Amygdala (tissue), 56 donors: ENCODE measurements at regions not wholly inside any gene's neighbourhood (a gene's known extent, or its start where the extent isn't known, plus 50 kb on each side); places are given as distances from the start of the nearest gene placed in this dataset.

ENCODE experiments used
- DNase-seq, 56 donors: peaks; one replicate each; lab custom pipeline; 2025; lab: John Stamatoyannopoulos, UW

- no peak for DNase-seq
Observed at GRCh38 chr12:53830631-53831030, 78.9 kb upstream of the CISTR start.

DNA sequence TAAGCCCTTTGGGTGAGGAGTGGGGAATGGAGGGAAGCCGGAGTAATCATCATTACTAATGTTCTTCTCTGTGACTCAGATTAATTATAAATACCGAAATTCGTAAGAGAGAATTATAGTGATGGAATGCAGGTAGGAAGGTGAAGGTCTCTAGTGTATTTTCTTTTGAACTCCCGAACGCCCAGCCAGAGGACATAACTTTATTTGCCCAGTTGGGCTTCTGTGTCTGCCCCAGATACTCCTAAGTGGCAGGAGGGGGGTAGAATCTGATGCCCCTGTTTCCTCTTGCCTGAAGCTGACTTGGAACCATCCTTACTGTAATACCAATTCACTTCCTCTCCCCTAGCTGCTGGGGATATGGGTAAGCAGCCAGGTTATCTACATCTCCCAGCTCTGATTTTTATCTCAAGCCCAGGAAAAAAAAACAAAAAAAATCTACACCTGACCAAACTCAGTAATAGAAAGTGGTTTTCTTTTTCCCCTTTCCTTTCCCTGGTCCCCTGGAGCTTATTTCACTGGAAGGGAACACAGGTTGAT, 84.4 kb upstream of the CISTR start:
- DNase-seq = no peak

- DNase-seq = no peak
Observed at GRCh38 chr12:53838978-53839377, 87.2 kb upstream of the CISTR start.

GRCh38 chr12:53840316-53840715, 88.5 kb upstream of the CISTR start:
- DNase-seq = no peak

GRCh38 chr12:53842686-53843085, 90.9 kb upstream of the CISTR start:
- no peak for DNase-seq

- DNase-seq = no peak
Observed at GRCh38 chr12:53843545-53843944, 91.8 kb upstream of the CISTR start.

DNA sequence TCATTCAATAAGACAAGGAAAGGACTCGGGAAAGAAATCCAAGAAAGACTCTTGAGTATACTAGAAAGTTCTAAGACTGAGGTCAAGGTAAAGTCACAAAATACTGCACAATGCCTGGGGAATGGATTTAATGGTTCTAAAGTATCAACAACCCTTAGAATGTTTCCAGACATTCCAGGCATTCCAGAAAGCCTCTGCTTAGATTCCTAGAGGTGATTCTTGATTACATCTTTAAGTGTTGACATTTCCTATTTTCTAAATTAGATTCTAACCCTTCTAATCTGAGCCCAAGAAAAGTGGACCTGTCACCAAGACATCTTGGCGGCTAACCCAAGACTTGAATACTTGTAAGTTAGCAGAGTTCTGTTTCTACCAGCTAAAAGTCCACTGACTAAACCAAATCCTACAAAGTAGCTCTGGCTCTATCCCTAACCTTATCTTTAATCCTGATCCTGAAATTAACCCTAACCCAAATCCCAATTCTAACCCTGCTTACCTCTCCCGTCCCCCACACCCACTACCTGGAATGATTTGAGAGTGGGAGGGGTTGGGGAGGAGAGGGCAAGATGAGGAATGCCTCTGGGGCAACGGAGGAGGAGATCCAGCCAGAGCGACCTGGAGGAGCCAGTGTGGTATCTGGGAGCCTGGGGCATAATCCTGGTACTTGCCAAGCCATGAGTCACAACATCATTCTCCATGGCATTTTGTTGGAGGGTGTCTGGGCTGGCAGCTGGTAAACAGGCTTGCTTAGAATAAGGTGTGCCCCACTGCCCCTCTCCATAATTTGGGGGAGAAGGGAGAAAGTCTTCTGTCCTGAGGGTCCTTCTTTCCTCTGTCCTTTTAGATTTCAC, 93.4 kb upstream of the HOXC13 start:
- no peak for DNase-seq

DNA sequence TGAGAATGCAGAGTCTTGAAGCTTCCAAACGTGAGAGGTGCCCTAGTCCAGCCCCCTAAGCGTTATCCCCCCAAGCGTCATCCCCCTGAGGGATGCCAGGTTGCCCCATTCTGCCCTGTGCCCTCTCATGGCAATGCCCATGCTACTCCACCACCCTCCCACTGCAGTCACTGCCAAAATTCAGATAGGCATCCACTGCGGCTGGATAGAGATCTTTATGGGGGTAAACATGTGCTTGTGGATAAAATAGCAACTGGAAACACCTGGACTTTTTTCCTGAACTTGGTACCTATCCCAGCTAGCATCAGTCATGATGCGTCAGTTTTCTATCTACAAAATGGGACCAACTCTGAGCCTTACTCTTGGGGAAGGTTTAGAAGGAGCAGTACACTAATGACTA, 92.7 kb upstream of the HOXC13 start:
- no peak for DNase-seq

DNA sequence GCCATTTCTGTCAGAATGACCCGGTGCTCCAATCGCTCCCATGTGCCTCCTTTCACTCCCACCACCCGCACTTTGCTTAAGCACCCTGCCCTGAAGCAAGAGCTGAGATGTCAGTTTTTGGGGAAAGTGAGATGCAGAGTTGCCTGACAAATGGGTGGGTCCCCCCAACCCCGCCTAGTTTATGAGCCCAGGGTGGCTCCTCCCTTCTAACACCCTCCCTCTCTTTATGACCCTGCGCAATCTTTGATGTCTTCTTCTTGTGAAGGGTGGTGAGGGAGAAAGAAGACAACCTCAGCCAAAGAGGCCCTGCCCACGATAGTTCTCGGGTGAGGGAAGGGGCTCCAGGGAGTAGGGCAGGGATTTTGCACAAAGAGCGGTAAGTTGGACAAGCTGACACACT, 89.5 kb upstream of the HOXC13 start:
- no peak for DNase-seq

- DNase-seq = no peak
Observed at GRCh38 chr12:53849656-53850055, 89.0 kb upstream of the HOXC13 start.

GRCh38 chr12:53852061-53852460, 86.6 kb upstream of the HOXC13 start:
- no peak for DNase-seq

GRCh38 chr12:53852992-53853391, 85.6 kb upstream of the HOXC13 start:
- no peak for DNase-seq

DNA sequence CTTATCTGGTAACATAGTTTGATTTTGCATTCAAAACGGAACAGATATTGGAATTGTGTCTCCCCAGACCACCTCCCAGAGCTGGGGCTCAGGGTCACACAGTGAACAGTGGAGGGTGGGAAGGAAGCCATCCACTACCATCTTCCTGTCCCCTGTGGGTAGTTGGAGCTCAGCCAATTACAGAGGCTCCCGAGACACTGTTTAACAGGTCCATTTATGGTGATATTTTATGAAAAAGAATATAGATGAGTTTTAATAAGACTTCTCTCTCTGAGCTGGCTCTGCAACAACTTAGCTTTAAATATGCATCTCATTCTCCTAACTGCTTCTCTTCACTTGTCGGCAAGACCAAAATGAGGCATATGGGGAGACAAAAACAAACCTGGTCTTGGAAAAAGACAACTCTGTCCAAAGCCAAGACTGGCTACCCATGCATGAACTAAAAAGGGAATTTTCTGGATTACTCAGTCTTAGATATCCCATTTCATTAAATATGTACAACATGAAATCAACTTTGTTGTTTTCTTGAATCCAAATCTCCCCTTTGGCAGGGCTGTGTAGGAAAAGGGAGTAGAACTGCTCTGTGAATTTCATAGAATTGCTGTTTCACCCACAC, 83.8 kb upstream of the HOXC13 start:
- no peak for DNase-seq

- DNase-seq = no peak
Observed at GRCh38 chr12:53856132-53856531, 82.5 kb upstream of the HOXC13 start.

- DNase-seq = no peak
Observed at GRCh38 chr12:53857666-53858065, 81.0 kb upstream of the HOXC13 start.

GRCh38 chr12:53860426-53861345, 77.9 kb upstream of the HOXC13 start:
- DNase-seq = no peak

GRCh38 chr12:53862206-53862605, 76.4 kb upstream of the HOXC13 start:
- DNase-seq = no peak

DNA sequence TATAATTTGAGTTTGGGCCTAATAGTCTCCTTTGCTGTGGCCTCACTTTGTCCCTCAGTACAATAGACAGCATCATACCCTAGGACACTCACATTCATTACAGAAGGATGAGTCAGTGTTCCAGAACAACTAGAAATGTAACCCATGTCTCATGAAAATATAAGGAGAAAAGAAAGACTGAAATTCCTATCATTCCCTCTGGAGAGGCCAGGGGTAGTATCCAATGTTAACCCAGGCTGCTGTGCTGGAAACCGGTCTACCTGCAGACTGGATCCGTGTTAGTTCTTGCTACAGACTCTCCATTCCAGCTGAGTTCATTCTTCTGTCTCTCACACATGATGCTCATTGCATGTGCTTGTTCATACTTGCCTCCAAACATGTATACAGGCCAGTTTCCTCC, 75.8 kb upstream of the HOXC13 start:
- DNase-seq = no peak

GRCh38 chr12:53866727-53867126, 71.9 kb upstream of the HOXC13 start:
- no peak for DNase-seq

- DNase-seq = no peak
Observed at GRCh38 chr12:53867216-53868012, 71.2 kb upstream of the HOXC13 start.
